H1 (cell line): ENCODE measurements at regions not wholly inside any gene's neighbourhood (a gene's known extent, or its start where the extent isn't known, plus 50 kb on each side); places are given as distances from the start of the nearest gene placed in this dataset.

Experiments
- CHD7 ChIP-seq: fragments of 300-600 bp; sonication (generic); IDR thresholded peaks from 2 replicates; pipeline ENCODE4 v1.7.1; 2012; ENCODE audit warnings: low read length, moderate library complexity, mild to moderate bottlenecking, inconsistent platforms; ENCODE audit not compliant: insufficient replicate concordance
- POLR2AphosphoS5 ChIP-seq: IDR thresholded peaks from 2 replicates; pipeline ENCODE4 v1.6.1; 2011; ENCODE audit warnings: low read depth, low read length
- RFX5 ChIP-seq: IDR thresholded peaks from 2 replicates; pipeline ENCODE4 v1.6.1; 2011; ENCODE audit warnings: low read depth, low read length, improper control_type of control experiment, borderline replicate concordance
- RNF2 ChIP-seq: fragments of 200-900, 300-1000 bp; sonication (generic); IDR thresholded peaks from 2 replicates; pipeline ENCODE4 v1.7.1; 2016; ENCODE audit warnings: borderline replicate concordance, low read depth, mild to moderate bottlenecking, antibody characterized with exemption, low read length; ENCODE audit not compliant: poor library complexity, severe bottlenecking; ENCODE audit errors: missing control alignments
- SIX5 ChIP-seq: IDR thresholded peaks from 2 replicates; pipeline ENCODE4 v1.6.1; 2011; ENCODE audit warnings: mild to moderate bottlenecking, low read depth, low read length
- SUZ12 ChIP-seq: fragments of 200-600 bp; sonication (generic); IDR thresholded peaks from 2 replicates; pipeline ENCODE4 v1.6.1; 2012; ENCODE audit warnings: mild to moderate bottlenecking, inconsistent platforms, low read length, moderate library complexity, mixed read lengths
- ZNF274 ChIP-seq: IDR thresholded peaks from 2 replicates; pipeline ENCODE4 v1.7.0; 2012; ENCODE audit warnings: low read length, borderline replicate concordance; ENCODE audit errors: extremely low read depth
- TF ChIP-seq, protein P1 (sequence below): IDR thresholded peaks from 2 replicates; pipeline ENCODE4 v1.6.1; 2011; ENCODE audit warnings: low read length, improper control_type of control experiment
- TF ChIP-seq, protein P2 (sequence below): IDR thresholded peaks from 2 replicates; pipeline ENCODE4 v1.6.1; 2012; ENCODE audit warnings: inconsistent platforms

DNA sequence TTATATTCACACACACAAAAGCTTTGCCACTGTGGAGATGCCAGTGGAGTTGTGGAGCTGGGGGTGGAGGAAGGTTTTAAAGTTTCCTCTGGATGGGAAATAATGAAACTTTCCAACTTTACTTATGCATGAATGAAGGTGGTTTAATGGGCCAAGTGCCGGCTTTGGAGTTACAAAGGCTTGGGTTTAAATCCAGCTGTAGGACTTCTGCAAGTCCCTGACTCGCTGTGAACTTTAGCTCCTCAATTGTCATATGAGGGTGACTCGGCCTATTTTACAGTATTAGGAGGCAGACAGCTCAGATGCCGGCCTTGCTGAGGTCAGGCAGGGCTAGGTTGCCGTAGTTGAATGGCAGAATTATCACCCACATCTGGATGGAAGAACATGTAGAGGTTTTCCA, 415.8 kb upstream of the TRIB2 start (continued):
- TF ChIP-seq CHD7 (no peak), POLR2AphosphoS5 (no peak), SUZ12 (no peak), SIX5 (no peak), ZNF274 (no peak), RFX5 (no peak), RNF2 (no peak)
- TF ChIP-seq, protein P1, sequence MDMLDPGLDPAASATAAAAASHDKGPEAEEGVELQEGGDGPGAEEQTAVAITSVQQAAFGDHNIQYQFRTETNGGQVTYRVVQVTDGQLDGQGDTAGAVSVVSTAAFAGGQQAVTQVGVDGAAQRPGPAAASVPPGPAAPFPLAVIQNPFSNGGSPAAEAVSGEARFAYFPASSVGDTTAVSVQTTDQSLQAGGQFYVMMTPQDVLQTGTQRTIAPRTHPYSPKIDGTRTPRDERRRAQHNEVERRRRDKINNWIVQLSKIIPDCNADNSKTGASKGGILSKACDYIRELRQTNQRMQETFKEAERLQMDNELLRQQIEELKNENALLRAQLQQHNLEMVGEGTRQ, result no peak
- TF ChIP-seq, protein P2, sequence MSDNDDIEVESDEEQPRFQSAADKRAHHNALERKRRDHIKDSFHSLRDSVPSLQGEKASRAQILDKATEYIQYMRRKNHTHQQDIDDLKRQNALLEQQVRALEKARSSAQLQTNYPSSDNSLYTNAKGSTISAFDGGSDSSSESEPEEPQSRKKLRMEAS, result no peak
